ENCODE measurements at regions not wholly inside any gene's neighbourhood (a gene's known extent, or its start where the extent isn't known, plus 50 kb on each side); places are given as distances from the start of the nearest gene placed in this dataset.

DNA sequence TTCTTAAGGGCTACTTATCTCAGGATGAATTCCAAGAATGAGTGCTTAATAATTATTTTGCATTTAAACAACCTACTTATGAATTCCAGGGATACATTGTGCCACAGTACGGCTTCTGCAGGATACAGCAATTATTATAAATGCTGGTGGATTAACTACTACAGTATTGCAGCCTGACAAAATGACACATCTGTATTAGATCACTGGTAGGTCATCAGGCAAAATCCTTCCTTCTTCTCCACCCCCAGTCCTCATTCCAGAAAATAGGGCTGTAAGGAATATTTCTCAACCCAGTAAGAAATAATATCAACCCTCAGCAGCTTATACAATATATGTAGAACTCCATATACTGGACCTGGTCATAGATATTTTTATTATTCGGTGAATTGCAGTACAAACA, 79.3 kb upstream of the RORA start:
- POLR2A ChIA-PET, result no interaction called here
- Histone ChIP-seq H3K9me2 (ENCODE audit: insufficient read depth) (no peaks in the 10 kb centered on the region), H3K27me3 (ENCODE audit: insufficient read depth, low read length) (no peaks in the 10 kb centered on the region), H3K79me2 (ENCODE audit: insufficient read depth, low read length) (no peaks in the 10 kb centered on the region), H3K9ac (ENCODE audit: low read length) (no peak overlapping the region), H3K9me3 (ENCODE audit: control insufficient read depth in 1 of 2, insufficient read depth in 1 of 2, low read depth in 1 of 2, low read length in 2 of 2) (peaks cover 0 to 3% of the 10 kb centered on the region in 2 experiments; a peak in 1 of 4 replicates), H3K36me3 (ENCODE audit: control insufficient read depth in 1 of 2, insufficient read depth in 2 of 2, low read length in 2 of 2) (no peaks in the 10 kb centered on the region), H3K4me2 (ENCODE audit: low read length) (no peak overlapping the region), H3K27ac (ENCODE audit: low read depth, low read length) (no peak overlapping the region), H3K4me1 (ENCODE audit: control insufficient read depth in 1 of 2, insufficient read depth in 2 of 2, low read length in 2 of 2) (no peaks in the 10 kb centered on the region), H4K20me1 (ENCODE audit: insufficient read depth) (no peaks in the 10 kb centered on the region), H2AFZ (ENCODE audit: low read depth, low read length, poor library complexity, severe bottlenecking) (no peak overlapping the region), H3K4me3 (replicated peaks in 1 of 2; ENCODE audit: low read depth in 1 of 2, low read length in 2 of 2) (no peak overlapping the region)
- RAD21 ChIA-PET (ENCODE audit: low non-redundant PET in 1 of 2, low total read pairs in 2 of 2, uncharacterized antibody in 2 of 2, unreplicated experiment in 2 of 2), result no interaction called here
- ATAC-seq (no peak), DNase-seq (ENCODE audit: low read depth, low spot score) (no peak)
- intact Hi-C loops (cut with micrococcal nuclease), result no loop called here
- BruUV-seq (replicated peaks), result no TSS peak
- TF ChIP-seq ZFX (IDR thresholded peaks at IDR 0.05) (no peak), TCF7L2 (IDR thresholded peaks at IDR 0.05; ENCODE audit: borderline replicate concordance, extremely low read depth, insufficient read depth, insufficient read length) (no peak), YY1 (IDR thresholded peaks at IDR 0.05; ENCODE audit: extremely low read depth, insufficient replicate concordance, low read depth, low read length) (no peak), EGR1 (IDR thresholded peaks at IDR 0.05; ENCODE audit: low read depth) (no peak), EZH2phosphoT487 (IDR thresholded peaks at IDR 0.05; ENCODE audit: borderline replicate concordance) (no peak), CEBPB (IDR thresholded peaks at IDR 0.05; ENCODE audit: low read depth) (no peak), SIN3A (IDR thresholded peaks at IDR 0.05; ENCODE audit: low read depth) (no peak), SRF (IDR thresholded peaks at IDR 0.05; ENCODE audit: low read depth) (no peak), JUND (IDR thresholded peaks at IDR 0.05) (no peak), ZNF274 (IDR thresholded peaks at IDR 0.05; ENCODE audit: low read depth, low read length) (no peak), CBX3 (IDR thresholded peaks at IDR 0.05; ENCODE audit: low read depth) (no peak), POLR2AphosphoS5 (IDR thresholded peaks at IDR 0.05; ENCODE audit: low read depth, low read length) (no peak), FOSL1 (IDR thresholded peaks at IDR 0.05; ENCODE audit: low read depth) (no peak), RAD21 (IDR thresholded peaks at IDR 0.05; ENCODE audit: low read depth) (no peak), SP1 (IDR thresholded peaks at IDR 0.05; ENCODE audit: low read depth) (no peak), ATF3 (IDR thresholded peaks at IDR 0.05) (no peak), ZBTB33 (IDR thresholded peaks at IDR 0.05; ENCODE audit: extremely low read depth, insufficient replicate concordance, low read length) (no peak)
- TF ChIP-seq, protein P1, sequence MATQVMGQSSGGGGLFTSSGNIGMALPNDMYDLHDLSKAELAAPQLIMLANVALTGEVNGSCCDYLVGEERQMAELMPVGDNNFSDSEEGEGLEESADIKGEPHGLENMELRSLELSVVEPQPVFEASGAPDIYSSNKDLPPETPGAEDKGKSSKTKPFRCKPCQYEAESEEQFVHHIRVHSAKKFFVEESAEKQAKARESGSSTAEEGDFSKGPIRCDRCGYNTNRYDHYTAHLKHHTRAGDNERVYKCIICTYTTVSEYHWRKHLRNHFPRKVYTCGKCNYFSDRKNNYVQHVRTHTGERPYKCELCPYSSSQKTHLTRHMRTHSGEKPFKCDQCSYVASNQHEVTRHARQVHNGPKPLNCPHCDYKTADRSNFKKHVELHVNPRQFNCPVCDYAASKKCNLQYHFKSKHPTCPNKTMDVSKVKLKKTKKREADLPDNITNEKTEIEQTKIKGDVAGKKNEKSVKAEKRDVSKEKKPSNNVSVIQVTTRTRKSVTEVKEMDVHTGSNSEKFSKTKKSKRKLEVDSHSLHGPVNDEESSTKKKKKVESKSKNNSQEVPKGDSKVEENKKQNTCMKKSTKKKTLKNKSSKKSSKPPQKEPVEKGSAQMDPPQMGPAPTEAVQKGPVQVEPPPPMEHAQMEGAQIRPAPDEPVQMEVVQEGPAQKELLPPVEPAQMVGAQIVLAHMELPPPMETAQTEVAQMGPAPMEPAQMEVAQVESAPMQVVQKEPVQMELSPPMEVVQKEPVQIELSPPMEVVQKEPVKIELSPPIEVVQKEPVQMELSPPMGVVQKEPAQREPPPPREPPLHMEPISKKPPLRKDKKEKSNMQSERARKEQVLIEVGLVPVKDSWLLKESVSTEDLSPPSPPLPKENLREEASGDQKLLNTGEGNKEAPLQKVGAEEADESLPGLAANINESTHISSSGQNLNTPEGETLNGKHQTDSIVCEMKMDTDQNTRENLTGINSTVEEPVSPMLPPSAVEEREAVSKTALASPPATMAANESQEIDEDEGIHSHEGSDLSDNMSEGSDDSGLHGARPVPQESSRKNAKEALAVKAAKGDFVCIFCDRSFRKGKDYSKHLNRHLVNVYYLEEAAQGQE (IDR thresholded peaks at IDR 0.05; ENCODE audit: low read depth), result no peak
- CTCF ChIA-PET, result no interaction called here
